HCT116 (cell line): ENCODE measurements at regions not wholly inside any gene's neighbourhood (a gene's known extent, or its start where the extent isn't known, plus 50 kb on each side); places are given as distances from the start of the nearest gene placed in this dataset.
"Not testable (repeated sequence)": the region's sequence is repeated elsewhere in the genome, so short reads cannot be mapped to it uniquely, and the experiment has no call there.

ENCODE experiments used
- ATAC-seq: fragments of 200-7000 bp; cut with Tn5 transposase; 2 replicates; pipeline ENCODE4 v1.9.1; 2020; ENCODE audit warnings: mild to moderate bottlenecking, moderate library complexity
- BruUV-seq: library from RNA; stranded (reverse); fragments of 400-500 nt; replicated peaks from 2 replicates; lab custom pipeline; 2021; lab: Mats Ljungman, UMichigan
- CTCF ChIA-PET: fragments of 300-600 bp; sonication (Branson Sonifier 250); formaldehyde crosslinking; loops from one replicate; lab custom pipeline; 2021; ENCODE audit warnings: antibody characterized with exemption; lab: Charles Lee
- POLR2A ChIA-PET: fragments of 300-600, 350-600 bp; sonication (Branson Sonifier 250); formaldehyde crosslinking; loops from one replicate; lab custom pipeline; 2021; ENCODE audit warnings: antibody characterized with exemption; lab: Charles Lee
- RAD21 ChIA-PET, 2 experiments: fragments of 300-600 bp; sonication (Branson Sonifier 250); formaldehyde crosslinking; loops; one replicate each; lab custom pipeline; 2023; ENCODE audit warnings: low total read pairs in 2 of 2; ENCODE audit not compliant: uncharacterized antibody in 2 of 2, unreplicated experiment in 2 of 2, low non-redundant PET in 1 of 2; lab: Charles Lee
- DNase-seq: peaks from one replicate; pipeline ENCODE4 v3.0.0-alpha.2; 2010; ENCODE audit warnings: low read depth, low spot score
- H2AFZ ChIP-seq: fragments of 200-600 bp; shearing (Covaris generic), sonication (generic); 2 replicates; pipeline ENCODE4 v1.6.1; 2017; ENCODE audit warnings: low read depth, mixed run types, mixed read lengths, antibody characterized with exemption, low read length; ENCODE audit not compliant: poor library complexity, severe bottlenecking
- H3K27ac ChIP-seq: 2 replicates; pipeline ENCODE4 v1.5.1; 2012; ENCODE audit warnings: low read depth, low read length
- H3K27me3 ChIP-seq: fragments of 200-600 bp; sonication (generic); 2 replicates; pipeline ENCODE4 v1.6.1; 2016; ENCODE audit warnings: mixed run types, low read length, mixed read lengths; ENCODE audit not compliant: insufficient read depth
- H3K36me3 ChIP-seq, 2 experiments: fragments of 200-500 bp in 1 of 2; fragments of 200-600 bp in 1 of 2; sonication (Bioruptor generic) in 1 of 2; sonication (generic) in 1 of 2; 2 replicates each; pipeline versions ENCODE4 v1.5.1 to v1.6.1; 2014 to 2016; ENCODE audit warnings: low read length in 2 of 2, inconsistent platforms in 1 of 2, mixed read lengths in 1 of 2, mixed run types in 1 of 2; ENCODE audit not compliant: insufficient read depth in 2 of 2, control insufficient read depth in 1 of 2
- H3K4me1 ChIP-seq, 2 experiments: fragments of 200-600 bp in 1 of 2; sonication (generic) in 1 of 2; 2 replicates each; pipeline versions ENCODE4 v1.5.1 to v1.6.1; 2012 to 2017; ENCODE audit warnings: low read length in 2 of 2, inconsistent platforms in 1 of 2, mild to moderate bottlenecking in 1 of 2, mixed read lengths in 1 of 2, mixed run types in 1 of 2, moderate library complexity in 1 of 2; ENCODE audit not compliant: insufficient read depth in 2 of 2, control insufficient read depth in 1 of 2
- H3K4me2 ChIP-seq: fragments of 200-600 bp; sonication (generic); 2 replicates; pipeline ENCODE4 v1.6.1; 2017; ENCODE audit warnings: mixed run types, low read length, mixed read lengths
- H3K4me3 ChIP-seq, 2 experiments: fragments of 200-600 bp in 1 of 2; sonication (generic) in 1 of 2; replicated peaks in 1 of 2; 2 replicates each; pipeline ENCODE4 v1.5.1; 2011 to 2016; ENCODE audit warnings: low read length in 2 of 2, control low read depth in 1 of 2, low read depth in 1 of 2, mild to moderate bottlenecking in 1 of 2, mixed read lengths in 1 of 2, mixed run types in 1 of 2
- H3K79me2 ChIP-seq: fragments of 200-600 bp; sonication (generic); 2 replicates; pipeline ENCODE4 v1.6.1; 2017; ENCODE audit warnings: mild to moderate bottlenecking, mixed run types, low read length, moderate library complexity, mixed read lengths; ENCODE audit not compliant: insufficient read depth
- H3K9ac ChIP-seq: fragments of 200-600 bp; sonication (generic); 2 replicates; pipeline ENCODE4 v1.6.1; 2016; ENCODE audit warnings: low read length, mixed read lengths
- H3K9me2 ChIP-seq: fragments of 200-600 bp; sonication (generic), shearing (Covaris generic); 2 replicates; pipeline ENCODE4 v1.6.1; 2017; ENCODE audit warnings: mixed run types, mild to moderate bottlenecking, moderate library complexity; ENCODE audit not compliant: insufficient read depth
- H3K9me3 ChIP-seq, 2 experiments: fragments of 200-500 bp in 1 of 2; fragments of 200-600 bp in 1 of 2; sonication (Bioruptor generic) in 1 of 2; sonication (generic) in 1 of 2; 2 replicates each; pipeline ENCODE4 v1.6.1; 2014 to 2017; ENCODE audit warnings: low read length in 2 of 2, mixed read lengths in 2 of 2, inconsistent platforms in 1 of 2, low read depth in 1 of 2, mild to moderate bottlenecking in 1 of 2, mixed run types in 1 of 2, moderate library complexity in 1 of 2; ENCODE audit not compliant: control insufficient read depth in 1 of 2, insufficient read depth in 1 of 2
- H4K20me1 ChIP-seq: fragments of 200-600 bp; sonication (generic), shearing (Covaris generic); 2 replicates; pipeline ENCODE4 v1.6.1; 2017; ENCODE audit warnings: mixed run types, mild to moderate bottlenecking, moderate library complexity; ENCODE audit not compliant: insufficient read depth
- CBX3 ChIP-seq: IDR thresholded peaks from 2 replicates; pipeline ENCODE4 v1.6.1; 2012; ENCODE audit warnings: low read depth
- POLR2A ChIP-seq: IDR thresholded peaks from 2 replicates; pipeline ENCODE4 v1.7.0; 2011; ENCODE audit warnings: borderline replicate concordance; ENCODE audit not compliant: insufficient read depth, insufficient read length; ENCODE audit errors: extremely low read depth
- intact Hi-C: fragments of 100-400 bp; cut with micrococcal nuclease; formaldehyde crosslinking; loops from 2 replicates; pipeline ENCODE4 v1.10.0; 2022
- TF ChIP-seq, protein P1 (sequence below): IDR thresholded peaks from 2 replicates; pipeline ENCODE4 v1.6.1; 2012; ENCODE audit warnings: low read depth
- TF ChIP-seq, protein P2 (sequence below): IDR thresholded peaks from 2 replicates; pipeline ENCODE4 v1.6.1; 2011; ENCODE audit warnings: mild to moderate bottlenecking, low read length, moderate library complexity; ENCODE audit not compliant: insufficient replicate concordance; ENCODE audit errors: extremely low read depth

- intact Hi-C loops = no loop called here
- H3K9me3 ChIP-seq = no peaks in the 10 kb centered on the region
- H3K9ac ChIP-seq = no peak overlapping the region
- no TSS peak for BruUV-seq
- POLR2A ChIA-PET = no interaction called here
- no peak for ATAC-seq
- RAD21 ChIA-PET = no interaction called here
- H3K36me3 ChIP-seq = no peaks in the 10 kb centered on the region
- no peak overlapping the region for H3K27ac ChIP-seq
- H2AFZ ChIP-seq = no peak overlapping the region
- no peak overlapping the region for H3K4me2 ChIP-seq
- no peak overlapping the region for H3K4me3 ChIP-seq
- H3K9me2 ChIP-seq = no peaks in the 10 kb centered on the region
- CTCF ChIA-PET = no interaction called here
- TF ChIP-seq, protein P1, sequence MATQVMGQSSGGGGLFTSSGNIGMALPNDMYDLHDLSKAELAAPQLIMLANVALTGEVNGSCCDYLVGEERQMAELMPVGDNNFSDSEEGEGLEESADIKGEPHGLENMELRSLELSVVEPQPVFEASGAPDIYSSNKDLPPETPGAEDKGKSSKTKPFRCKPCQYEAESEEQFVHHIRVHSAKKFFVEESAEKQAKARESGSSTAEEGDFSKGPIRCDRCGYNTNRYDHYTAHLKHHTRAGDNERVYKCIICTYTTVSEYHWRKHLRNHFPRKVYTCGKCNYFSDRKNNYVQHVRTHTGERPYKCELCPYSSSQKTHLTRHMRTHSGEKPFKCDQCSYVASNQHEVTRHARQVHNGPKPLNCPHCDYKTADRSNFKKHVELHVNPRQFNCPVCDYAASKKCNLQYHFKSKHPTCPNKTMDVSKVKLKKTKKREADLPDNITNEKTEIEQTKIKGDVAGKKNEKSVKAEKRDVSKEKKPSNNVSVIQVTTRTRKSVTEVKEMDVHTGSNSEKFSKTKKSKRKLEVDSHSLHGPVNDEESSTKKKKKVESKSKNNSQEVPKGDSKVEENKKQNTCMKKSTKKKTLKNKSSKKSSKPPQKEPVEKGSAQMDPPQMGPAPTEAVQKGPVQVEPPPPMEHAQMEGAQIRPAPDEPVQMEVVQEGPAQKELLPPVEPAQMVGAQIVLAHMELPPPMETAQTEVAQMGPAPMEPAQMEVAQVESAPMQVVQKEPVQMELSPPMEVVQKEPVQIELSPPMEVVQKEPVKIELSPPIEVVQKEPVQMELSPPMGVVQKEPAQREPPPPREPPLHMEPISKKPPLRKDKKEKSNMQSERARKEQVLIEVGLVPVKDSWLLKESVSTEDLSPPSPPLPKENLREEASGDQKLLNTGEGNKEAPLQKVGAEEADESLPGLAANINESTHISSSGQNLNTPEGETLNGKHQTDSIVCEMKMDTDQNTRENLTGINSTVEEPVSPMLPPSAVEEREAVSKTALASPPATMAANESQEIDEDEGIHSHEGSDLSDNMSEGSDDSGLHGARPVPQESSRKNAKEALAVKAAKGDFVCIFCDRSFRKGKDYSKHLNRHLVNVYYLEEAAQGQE = no peak
- TF ChIP-seq, protein P2, sequence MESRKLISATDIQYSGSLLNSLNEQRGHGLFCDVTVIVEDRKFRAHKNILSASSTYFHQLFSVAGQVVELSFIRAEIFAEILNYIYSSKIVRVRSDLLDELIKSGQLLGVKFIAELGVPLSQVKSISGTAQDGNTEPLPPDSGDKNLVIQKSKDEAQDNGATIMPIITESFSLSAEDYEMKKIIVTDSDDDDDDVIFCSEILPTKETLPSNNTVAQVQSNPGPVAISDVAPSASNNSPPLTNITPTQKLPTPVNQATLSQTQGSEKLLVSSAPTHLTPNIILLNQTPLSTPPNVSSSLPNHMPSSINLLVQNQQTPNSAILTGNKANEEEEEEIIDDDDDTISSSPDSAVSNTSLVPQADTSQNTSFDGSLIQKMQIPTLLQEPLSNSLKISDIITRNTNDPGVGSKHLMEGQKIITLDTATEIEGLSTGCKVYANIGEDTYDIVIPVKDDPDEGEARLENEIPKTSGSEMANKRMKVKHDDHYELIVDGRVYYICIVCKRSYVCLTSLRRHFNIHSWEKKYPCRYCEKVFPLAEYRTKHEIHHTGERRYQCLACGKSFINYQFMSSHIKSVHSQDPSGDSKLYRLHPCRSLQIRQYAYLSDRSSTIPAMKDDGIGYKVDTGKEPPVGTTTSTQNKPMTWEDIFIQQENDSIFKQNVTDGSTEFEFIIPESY = no peak
- no peak for TF ChIP-seq POLR2A
- TF ChIP-seq CBX3 = no peak
- no peaks in the 10 kb centered on the region for H3K79me2 ChIP-seq
- H4K20me1 ChIP-seq = no peaks in the 10 kb centered on the region
- DNase-seq = no peak
- H3K27me3 ChIP-seq = no peaks in the 10 kb centered on the region
- H3K4me1 ChIP-seq = no peaks in the 10 kb centered on the region
Observed at GRCh38 chr12:17132336-17132735, 526.4 kb upstream of the LMO3 start.

GRCh38 chr12:17116538-17116937, 510.6 kb upstream of the LMO3 start:
- H3K4me3 ChIP-seq, intact Hi-C loops, BruUV-seq: not testable (repeated sequence)

More at GRCh38 chr12:17116538-17116937, 510.6 kb upstream of the LMO3 start:
- H3K9me3 ChIP-seq, DNase-seq, H3K4me2 ChIP-seq, CTCF ChIA-PET, H3K9me2 ChIP-seq, H2AFZ ChIP-seq, RAD21 ChIA-PET, ATAC-seq, H3K79me2 ChIP-seq, H3K4me1 ChIP-seq, POLR2A ChIA-PET, H3K27me3 ChIP-seq, H3K9ac ChIP-seq, H4K20me1 ChIP-seq, H3K27ac ChIP-seq, H3K36me3 ChIP-seq: not testable (repeated sequence)
